ENCODE measurements at regions not wholly inside any gene's neighbourhood (a gene's known extent, or its start where the extent isn't known, plus 50 kb on each side); places are given as distances from the start of the nearest gene placed in this dataset.
"Not testable (repeated sequence)": the region's sequence is repeated elsewhere in the genome, so short reads cannot be mapped to it uniquely, and the experiment has no call there.

GRCh38 chr5:124908581-124909451, 162.4 kb upstream of the ZNF608 start:
- TF ChIP-seq POLR2A (IDR thresholded peaks at IDR 0.05; ENCODE audit: low read length) (no peak), GATA1 (IDR thresholded peaks at IDR 0.05; ENCODE audit: low read depth, low read length) (no peak)

GRCh38 chr5:124909734-124910133, 163.3 kb upstream of the ZNF608 start:
- no peak for DNase-seq
- TF ChIP-seq GATA1 (IDR thresholded peaks at IDR 0.05; ENCODE audit: low read depth, low read length), result no peak
- TF ChIP-seq POLR2A (IDR thresholded peaks at IDR 0.05; ENCODE audit: low read length), result no peak

More at GRCh38 chr5:124908581-124909451, 162.4 kb upstream of the ZNF608 start:
- DNase-seq, result no peak

GRCh38 chr5:124910354-124911016, 164.0 kb upstream of the ZNF608 start:
- DNase-seq, result no peak
- no peak for TF ChIP-seq GATA1 (IDR thresholded peaks at IDR 0.05; ENCODE audit: low read depth, low read length)
- no peak for TF ChIP-seq POLR2A (IDR thresholded peaks at IDR 0.05; ENCODE audit: low read length)

- DNase-seq, result no peak
- no peak for TF ChIP-seq GATA1 (IDR thresholded peaks at IDR 0.05; ENCODE audit: low read depth, low read length)
- no peak for TF ChIP-seq POLR2A (IDR thresholded peaks at IDR 0.05; ENCODE audit: low read length)
Measured at GRCh38 chr5:124912638-124913328, 166.3 kb upstream of the ZNF608 start.

GRCh38 chr5:124913329-124913653, 166.9 kb upstream of the ZNF608 start:
- DNase-seq, result no peak
- no peak for TF ChIP-seq POLR2A (IDR thresholded peaks at IDR 0.05; ENCODE audit: low read length)
- no peak for TF ChIP-seq GATA1 (IDR thresholded peaks at IDR 0.05; ENCODE audit: low read depth, low read length)

- not testable (repeated sequence) for DNase-seq
Measured at GRCh38 chr5:124916313-124916712, 169.9 kb upstream of the ZNF608 start.

- no peak for DNase-seq
- TF ChIP-seq POLR2A (IDR thresholded peaks at IDR 0.05; ENCODE audit: low read length), result no peak
- TF ChIP-seq GATA1 (IDR thresholded peaks at IDR 0.05; ENCODE audit: low read depth, low read length), result no peak
Measured at GRCh38 chr5:124918618-124919017, 172.2 kb upstream of the ZNF608 start.

- TF ChIP-seq POLR2A (IDR thresholded peaks at IDR 0.05; ENCODE audit: low read length) (no peak), GATA1 (IDR thresholded peaks at IDR 0.05; ENCODE audit: low read depth, low read length) (no peak)
- DNase-seq, result no peak
Measured at GRCh38 chr5:124919076-124919475, 172.6 kb upstream of the ZNF608 start.

- DNase-seq, result no peak
- TF ChIP-seq POLR2A (IDR thresholded peaks at IDR 0.05; ENCODE audit: low read length), result no peak
- no peak for TF ChIP-seq GATA1 (IDR thresholded peaks at IDR 0.05; ENCODE audit: low read depth, low read length)
Measured at GRCh38 chr5:124919747-124920525, 173.5 kb upstream of the ZNF608 start.

- DNase-seq, result no peak
- TF ChIP-seq GATA1 (IDR thresholded peaks at IDR 0.05; ENCODE audit: low read depth, low read length), result no peak
- no peak for TF ChIP-seq POLR2A (IDR thresholded peaks at IDR 0.05; ENCODE audit: low read length)
Measured at GRCh38 chr5:124920909-124921666, 174.6 kb upstream of the ZNF608 start.

GRCh38 chr5:124921694-124922093, 175.3 kb upstream of the ZNF608 start:
- no peak for DNase-seq
- no peak for TF ChIP-seq POLR2A (IDR thresholded peaks at IDR 0.05; ENCODE audit: low read length)
- no peak for TF ChIP-seq GATA1 (IDR thresholded peaks at IDR 0.05; ENCODE audit: low read depth, low read length)

- TF ChIP-seq GATA1 (IDR thresholded peaks at IDR 0.05; ENCODE audit: low read depth, low read length), result no peak
- no peak for TF ChIP-seq POLR2A (IDR thresholded peaks at IDR 0.05; ENCODE audit: low read length)
- DNase-seq, result no peak
Measured at GRCh38 chr5:124922255-124922975, 176.0 kb upstream of the ZNF608 start.

All from erythroblast (primary cell).